ENCODE measurements at regions not wholly inside any gene's neighbourhood (a gene's known extent, or its start where the extent isn't known, plus 50 kb on each side); places are given as distances from the start of the nearest gene placed in this dataset.

DNA sequence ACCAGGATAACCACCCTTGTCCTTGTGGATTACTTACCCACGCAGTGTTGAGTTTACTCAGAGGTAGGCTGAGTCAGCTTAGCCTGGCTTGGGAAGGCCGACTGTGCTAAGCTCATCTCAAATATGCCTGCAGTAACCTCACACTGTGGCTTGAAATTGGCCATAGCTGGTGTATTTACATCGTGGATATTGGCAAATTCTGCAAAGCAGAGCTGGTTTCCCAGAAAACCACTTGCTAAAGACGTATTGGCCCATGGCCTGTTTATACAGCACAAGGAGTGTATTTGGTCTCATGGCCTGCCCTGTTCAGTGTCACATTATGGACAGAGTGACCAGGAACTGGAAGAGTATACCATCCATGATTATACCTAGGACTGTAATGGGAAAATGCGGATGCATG is 170.5 kb upstream of the UBE3A start:
- TF ChIP-seq, protein P1, sequence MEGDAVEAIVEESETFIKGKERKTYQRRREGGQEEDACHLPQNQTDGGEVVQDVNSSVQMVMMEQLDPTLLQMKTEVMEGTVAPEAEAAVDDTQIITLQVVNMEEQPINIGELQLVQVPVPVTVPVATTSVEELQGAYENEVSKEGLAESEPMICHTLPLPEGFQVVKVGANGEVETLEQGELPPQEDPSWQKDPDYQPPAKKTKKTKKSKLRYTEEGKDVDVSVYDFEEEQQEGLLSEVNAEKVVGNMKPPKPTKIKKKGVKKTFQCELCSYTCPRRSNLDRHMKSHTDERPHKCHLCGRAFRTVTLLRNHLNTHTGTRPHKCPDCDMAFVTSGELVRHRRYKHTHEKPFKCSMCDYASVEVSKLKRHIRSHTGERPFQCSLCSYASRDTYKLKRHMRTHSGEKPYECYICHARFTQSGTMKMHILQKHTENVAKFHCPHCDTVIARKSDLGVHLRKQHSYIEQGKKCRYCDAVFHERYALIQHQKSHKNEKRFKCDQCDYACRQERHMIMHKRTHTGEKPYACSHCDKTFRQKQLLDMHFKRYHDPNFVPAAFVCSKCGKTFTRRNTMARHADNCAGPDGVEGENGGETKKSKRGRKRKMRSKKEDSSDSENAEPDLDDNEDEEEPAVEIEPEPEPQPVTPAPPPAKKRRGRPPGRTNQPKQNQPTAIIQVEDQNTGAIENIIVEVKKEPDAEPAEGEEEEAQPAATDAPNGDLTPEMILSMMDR (IDR thresholded peaks at IDR 0.05): no peak
- TF ChIP-seq POLR2A (IDR thresholded peaks at IDR 0.05): no peak
- no peak for TF ChIP-seq EP300 (IDR thresholded peaks at IDR 0.05; ENCODE audit: low read depth)

All from transverse colon (tissue), 3 donors.